Endothelial cell of umbilical vein (primary cell): ENCODE measurements at regions not wholly inside any gene's neighbourhood (a gene's known extent, or its start where the extent isn't known, plus 50 kb on each side); places are given as distances from the start of the nearest gene placed in this dataset.

Source experiments
- BruUV-seq: library from RNA; stranded (reverse); fragments of 400-500 nt; replicated peaks from 2 replicates; lab custom pipeline; 2021; lab: Mats Ljungman, UMichigan
- CTCF ChIA-PET: fragments of 300-600, 350-600 bp; sonication (Branson Sonifier 250); formaldehyde crosslinking; loops from one replicate; lab custom pipeline; 2021; ENCODE audit warnings: antibody characterized with exemption, inconsistent platforms; lab: Charles Lee
- POLR2A ChIA-PET: fragments of 300-600, 350-600 bp; sonication (Branson Sonifier 250); formaldehyde crosslinking; loops from one replicate; lab custom pipeline; 2021; ENCODE audit warnings: antibody characterized with exemption, inconsistent platforms; lab: Charles Lee
- DNase-seq: peaks from one replicate; pipeline ENCODE4 v3.0.0-alpha.2; 2011; ENCODE audit warnings: low read depth, low spot score
- FAIRE-seq: peaks from 2 replicates; lab custom pipeline; 2011; peaks lifted over from hg19 to GRCh38; lab: Jason Lieb, UNC
- H2AFZ ChIP-seq: 2 replicates; pipeline ENCODE4 v1.6.0; 2012; ENCODE audit warnings: low read depth, low read length, control low read depth, inconsistent platforms
- H3K27ac ChIP-seq: 2 replicates; pipeline ENCODE4 v1.5.1; 2011; ENCODE audit warnings: low read depth, mild to moderate bottlenecking, control low read depth, low read length, moderate library complexity; ENCODE audit not compliant: insufficient read depth
- H3K27me3 ChIP-seq, 2 experiments: 2 replicates each; pipeline versions ENCODE4 v1.6.0 to v1.6.1; 2011; ENCODE audit warnings: low read length in 2 of 2, mixed read lengths in 1 of 2; ENCODE audit not compliant: control insufficient read depth in 2 of 2, insufficient read depth in 2 of 2
- H3K36me3 ChIP-seq, 2 experiments: 2 replicates in 1 of 2; 3 replicates in 1 of 2; pipeline ENCODE4 v1.5.1; 2011; ENCODE audit warnings: low read length in 2 of 2, mild to moderate bottlenecking in 1 of 2, moderate library complexity in 1 of 2; ENCODE audit not compliant: control insufficient read depth in 2 of 2, insufficient read depth in 2 of 2; ENCODE audit errors: extremely low read depth in 1 of 2
- H3K4me1 ChIP-seq: 3 replicates; pipeline ENCODE4 v1.5.1; 2011; ENCODE audit warnings: mild to moderate bottlenecking, low read length; ENCODE audit not compliant: control insufficient read depth, insufficient read depth; ENCODE audit errors: extremely low read depth
- H3K4me2 ChIP-seq: 2 replicates; pipeline ENCODE4 v1.6.1; 2011; ENCODE audit warnings: low read length, control low read depth, mixed read lengths; ENCODE audit not compliant: insufficient read depth
- H3K4me3 ChIP-seq, 3 experiments: fragments of 200-600 bp in 1 of 3; sonication (generic), shearing (Covaris generic) in 1 of 3; replicated peaks in 1 of 3; 2 replicates each; pipeline ENCODE4 v1.5.1; 2011 to 2016; ENCODE audit warnings: control low read depth in 3 of 3, low read length in 3 of 3, mild to moderate bottlenecking in 2 of 3, inconsistent platforms in 1 of 3, low read depth in 1 of 3, moderate library complexity in 1 of 3; ENCODE audit not compliant: insufficient read depth in 1 of 3
- H3K79me2 ChIP-seq: 2 replicates; pipeline ENCODE4 v1.6.0; 2012; ENCODE audit warnings: low read length, inconsistent platforms; ENCODE audit not compliant: control insufficient read depth, insufficient read depth
- H3K9ac ChIP-seq: replicated peaks from 2 replicates; pipeline ENCODE3; 2011; ENCODE audit warnings: low read length, control low read depth; ENCODE audit not compliant: insufficient read depth; ENCODE audit errors: extremely low read depth
- H3K9me1 ChIP-seq: replicated peaks from 3 replicates; pipeline ENCODE4 v1.6.0; 2011; ENCODE audit warnings: mild to moderate bottlenecking, low read length; ENCODE audit not compliant: control insufficient read depth, insufficient read depth; ENCODE audit errors: extremely low read depth
- H3K9me3 ChIP-seq: replicated peaks from 2 replicates; pipeline ENCODE4 v1.5.1; 2012; ENCODE audit warnings: low read length, inconsistent platforms; ENCODE audit not compliant: control insufficient read depth, insufficient read depth
- H4K20me1 ChIP-seq: replicated peaks from 2 replicates; pipeline ENCODE3; 2011; ENCODE audit warnings: mild to moderate bottlenecking, low read length; ENCODE audit not compliant: control insufficient read depth, insufficient read depth; ENCODE audit errors: extremely low read depth
- CTCF ChIP-seq, 2 donors: IDR thresholded peaks; 1 replicate in 1 of 2; 2 replicates in 1 of 2; pipeline ENCODE4 v1.5.1; 2011; ENCODE audit warnings: low read length in 2 of 2, mild to moderate bottlenecking in 2 of 2, moderate library complexity in 2 of 2, control low read depth in 1 of 2, inconsistent platforms in 1 of 2, low read depth in 1 of 2; ENCODE audit not compliant: insufficient read depth in 1 of 2; ENCODE audit errors: extremely low read depth in 1 of 2
- EZH2 ChIP-seq: IDR thresholded peaks from 2 replicates; pipeline ENCODE4 v1.6.1; 2012; ENCODE audit warnings: borderline replicate concordance, low read depth, mild to moderate bottlenecking, moderate library complexity, low read length, inconsistent platforms; ENCODE audit not compliant: severe bottlenecking
- FOS ChIP-seq: IDR thresholded peaks from 2 replicates; pipeline ENCODE4 v1.6.1; 2011; ENCODE audit warnings: mild to moderate bottlenecking, low read length, moderate library complexity, borderline replicate concordance; ENCODE audit not compliant: insufficient read depth
- GATA2 ChIP-seq: IDR thresholded peaks from 2 replicates; pipeline ENCODE4 v1.7.0; 2011; ENCODE audit warnings: low read depth, mild to moderate bottlenecking, moderate library complexity, mixed read lengths, low read length; ENCODE audit not compliant: insufficient read length, insufficient read depth
- JUN ChIP-seq: IDR thresholded peaks from 2 replicates; pipeline ENCODE4 v1.6.1; 2011; ENCODE audit warnings: borderline replicate concordance, low read depth; ENCODE audit not compliant: insufficient read length, insufficient read depth
- MAX ChIP-seq: IDR thresholded peaks from 2 replicates; pipeline ENCODE4 v1.6.1; 2011; ENCODE audit not compliant: insufficient read depth, insufficient read length
- MYC ChIP-seq: IDR thresholded peaks from one replicate; pipeline ENCODE4 v1.6.1; 2011; ENCODE audit warnings: mild to moderate bottlenecking, low read depth, low read length
- POLR2A ChIP-seq: IDR thresholded peaks from 2 replicates; pipeline ENCODE4 v1.6.1; 2012; ENCODE audit warnings: low read depth, mild to moderate bottlenecking, control low read depth, low read length
- POLR2AphosphoS5 ChIP-seq: IDR thresholded peaks from 2 replicates; pipeline ENCODE4 v1.6.1; 2012; ENCODE audit warnings: low read depth, mild to moderate bottlenecking, control low read depth, low read length, moderate library complexity; ENCODE audit not compliant: insufficient read depth
- dilution Hi-C: fragments of 300-500 bp; cut with MboI; formaldehyde crosslinking; loops from one replicate; pipeline ENCODE4 v1.15.0; 2019; ENCODE audit warnings: low sequenced_read_pairs; ENCODE audit not compliant: extremely low pct_ligation_motif_present
- intact Hi-C: fragments of 100-400 bp; cut with micrococcal nuclease; formaldehyde crosslinking; loops from one replicate; pipeline ENCODE4 v1.10.0; 2022

GRCh38 chr12:30023186-30023585 is 239.4 kb upstream of the TMTC1 start:
- H3K9me3 ChIP-seq = no peaks in the 10 kb centered on the region
- no peaks in the 10 kb centered on the region for H3K79me2 ChIP-seq
- H3K4me3 ChIP-seq = no peak overlapping the region
- H3K4me1 ChIP-seq = peaks cover 25% of the 10 kb centered on the region
- no peak overlapping the region for H3K27ac ChIP-seq
- TF ChIP-seq CTCF (IDR thresholded peaks at IDR 0.05; ENCODE audit: extremely low read depth in 1 of 2, insufficient read depth in 1 of 2, low read depth in 1 of 2, low read length in 2 of 2) (no peak), MYC (no peak), POLR2AphosphoS5 (no peak), POLR2A (no peak), MAX (no peak), FOS (no peak), GATA2 (no peak), JUN (no peak), EZH2 (no peak)
- H3K9me1 ChIP-seq = no peaks in the 10 kb centered on the region
- no peak overlapping the region for H2AFZ ChIP-seq
- H3K27me3 ChIP-seq = no peaks in the 10 kb centered on the region
- FAIRE-seq (no peak), DNase-seq (no peak)
- H3K36me3 ChIP-seq = no peaks in the 10 kb centered on the region
- dilution Hi-C loops (no loop called here), intact Hi-C loops (no loop called here)
- H3K9ac ChIP-seq = no peak overlapping the region
- H3K4me2 ChIP-seq = no peak overlapping the region
- BruUV-seq = no TSS peak
- H4K20me1 ChIP-seq = no peaks in the 10 kb centered on the region
- ChIA-PET CTCF (no interaction called here), POLR2A (no interaction called here)
